Testis (tissue), 2 donors: ENCODE measurements at regions not wholly inside any gene's neighbourhood (a gene's known extent, or its start where the extent isn't known, plus 50 kb on each side); places are given as distances from the start of the nearest gene placed in this dataset.

ENCODE experiments used
- POLR2A ChIP-seq: fragments of 450-650 bp; IDR thresholded peaks from one replicate; pipeline ENCODE4 v1.6.1; 2017; ENCODE audit warnings: antibody characterized with exemption, mild to moderate bottlenecking, moderate library complexity
- TF ChIP-seq, protein P1 (sequence below), 3 experiments: fragments of 450-650 bp in 2 of 3; fragments of 200-600 bp in 1 of 3; sonication (generic) in 1 of 3; IDR thresholded peaks; one replicate each; pipeline ENCODE4 v1.5.1; 2016 to 2019; ENCODE audit warnings: antibody characterized with exemption in 3 of 3, mild to moderate bottlenecking in 2 of 3, moderate library complexity in 1 of 3

GRCh38 chr5:108560581-108560980 lies 178.7 kb upstream of the FBXL17 start:
- TF ChIP-seq, protein P1, sequence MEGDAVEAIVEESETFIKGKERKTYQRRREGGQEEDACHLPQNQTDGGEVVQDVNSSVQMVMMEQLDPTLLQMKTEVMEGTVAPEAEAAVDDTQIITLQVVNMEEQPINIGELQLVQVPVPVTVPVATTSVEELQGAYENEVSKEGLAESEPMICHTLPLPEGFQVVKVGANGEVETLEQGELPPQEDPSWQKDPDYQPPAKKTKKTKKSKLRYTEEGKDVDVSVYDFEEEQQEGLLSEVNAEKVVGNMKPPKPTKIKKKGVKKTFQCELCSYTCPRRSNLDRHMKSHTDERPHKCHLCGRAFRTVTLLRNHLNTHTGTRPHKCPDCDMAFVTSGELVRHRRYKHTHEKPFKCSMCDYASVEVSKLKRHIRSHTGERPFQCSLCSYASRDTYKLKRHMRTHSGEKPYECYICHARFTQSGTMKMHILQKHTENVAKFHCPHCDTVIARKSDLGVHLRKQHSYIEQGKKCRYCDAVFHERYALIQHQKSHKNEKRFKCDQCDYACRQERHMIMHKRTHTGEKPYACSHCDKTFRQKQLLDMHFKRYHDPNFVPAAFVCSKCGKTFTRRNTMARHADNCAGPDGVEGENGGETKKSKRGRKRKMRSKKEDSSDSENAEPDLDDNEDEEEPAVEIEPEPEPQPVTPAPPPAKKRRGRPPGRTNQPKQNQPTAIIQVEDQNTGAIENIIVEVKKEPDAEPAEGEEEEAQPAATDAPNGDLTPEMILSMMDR (IDR thresholded peaks at IDR 0.05): no peak
- no peak for TF ChIP-seq POLR2A
